HG03571 (cell line): ENCODE measurements at regions not wholly inside any gene's neighbourhood (a gene's known extent, or its start where the extent isn't known, plus 50 kb on each side); places are given as distances from the start of the nearest gene placed in this dataset.
"Not testable (repeated sequence)": the region's sequence is repeated elsewhere in the genome, so short reads cannot be mapped to it uniquely, and the experiment has no call there.

Experiments
- ATAC-seq: cut with Tn5 transposase; IDR thresholded peaks from one replicate; pipeline ENCODE4 v1.9.1; 2021; ENCODE audit not compliant: unreplicated experiment

DNA sequence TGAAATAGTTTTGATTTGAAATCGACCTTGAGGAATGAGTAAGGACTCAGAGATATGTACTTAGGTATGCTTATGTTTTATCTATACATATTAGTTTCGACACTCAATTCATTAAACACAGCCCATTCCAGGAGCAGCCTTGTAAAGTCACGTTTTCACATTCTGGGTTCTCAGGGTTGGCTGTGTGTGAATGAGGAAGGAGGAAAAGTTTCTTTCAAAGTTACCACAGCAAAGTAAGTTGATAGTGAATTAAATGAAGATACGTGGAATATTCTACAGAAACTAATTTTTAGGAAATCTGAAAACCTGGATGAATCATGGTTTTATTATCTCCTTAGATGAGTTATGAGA lies 133.5 kb downstream of the C3orf38 start:
- no peak for ATAC-seq

DNA sequence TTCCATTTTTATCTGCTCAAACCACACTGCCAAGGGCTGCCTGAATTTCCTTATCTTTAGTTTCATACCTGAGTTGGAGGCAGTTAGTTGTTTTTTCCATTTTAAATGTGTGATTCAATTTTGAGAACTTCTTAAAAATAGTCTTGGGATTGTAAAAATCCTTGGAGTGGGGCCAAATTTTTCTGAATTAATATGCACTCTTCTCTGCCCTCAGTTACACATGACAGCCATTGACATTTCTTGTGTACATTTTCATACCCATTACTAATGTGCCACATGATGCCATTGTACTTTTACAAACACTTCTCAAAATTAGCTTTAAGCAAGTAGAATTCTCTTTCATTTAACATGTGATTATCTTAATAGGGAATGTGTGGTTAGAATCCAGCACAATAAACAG lies 141.7 kb downstream of the C3orf38 start:
- ATAC-seq: no peak

DNA sequence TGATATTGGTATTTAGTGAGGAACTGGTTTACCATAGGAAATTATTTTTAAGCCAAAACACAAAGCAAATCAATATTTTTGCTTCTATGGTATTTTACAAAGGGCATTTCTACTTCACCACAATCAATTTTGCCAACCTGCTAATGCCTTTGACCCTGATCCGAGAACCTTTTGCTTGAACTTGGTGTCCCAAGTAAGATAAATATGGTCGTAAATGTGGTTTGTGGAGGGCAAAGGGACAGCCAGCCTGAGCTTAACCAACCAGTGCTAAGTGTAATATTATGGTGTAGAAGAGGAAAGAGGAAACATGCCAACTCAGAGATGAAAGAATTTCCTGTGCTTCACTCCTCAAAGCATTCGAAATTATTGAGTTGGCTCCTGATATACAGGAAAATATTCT lies 148.4 kb downstream of the C3orf38 start:
- no peak for ATAC-seq

DNA sequence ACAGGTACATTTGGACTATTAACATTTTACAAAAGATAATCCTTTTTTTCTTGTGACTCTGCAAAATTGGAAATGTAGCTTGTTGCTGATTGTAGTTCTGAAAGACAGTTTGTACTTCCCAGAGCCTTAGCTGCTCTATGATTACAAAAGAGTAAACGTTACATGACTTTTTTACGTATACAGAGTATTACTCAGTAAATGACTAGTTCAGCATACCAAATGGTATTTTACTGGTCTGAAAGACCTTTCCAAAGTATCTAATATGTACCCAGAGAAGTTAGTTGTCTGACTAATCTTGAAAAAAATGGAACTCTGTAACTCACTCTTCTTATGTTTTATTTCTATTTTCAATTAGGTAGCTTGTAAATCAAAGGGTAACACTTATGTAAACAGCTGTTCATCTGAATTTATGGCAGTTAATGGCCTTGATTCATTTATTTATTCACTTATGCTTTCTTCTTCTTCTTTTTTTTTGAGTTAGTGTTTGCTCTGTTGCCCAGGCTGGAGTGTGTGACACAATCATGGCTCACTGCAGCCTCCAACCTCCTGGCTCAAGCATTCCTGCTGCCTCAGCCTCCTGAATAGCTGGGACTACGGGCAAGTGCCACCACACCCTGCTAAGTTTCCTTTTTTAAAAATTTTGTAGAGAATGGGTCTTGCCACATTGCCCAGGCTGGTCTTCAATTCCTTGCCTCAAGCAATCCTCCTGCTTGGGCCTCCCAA lies 151.7 kb downstream of the C3orf38 start:
- ATAC-seq: no peak

DNA sequence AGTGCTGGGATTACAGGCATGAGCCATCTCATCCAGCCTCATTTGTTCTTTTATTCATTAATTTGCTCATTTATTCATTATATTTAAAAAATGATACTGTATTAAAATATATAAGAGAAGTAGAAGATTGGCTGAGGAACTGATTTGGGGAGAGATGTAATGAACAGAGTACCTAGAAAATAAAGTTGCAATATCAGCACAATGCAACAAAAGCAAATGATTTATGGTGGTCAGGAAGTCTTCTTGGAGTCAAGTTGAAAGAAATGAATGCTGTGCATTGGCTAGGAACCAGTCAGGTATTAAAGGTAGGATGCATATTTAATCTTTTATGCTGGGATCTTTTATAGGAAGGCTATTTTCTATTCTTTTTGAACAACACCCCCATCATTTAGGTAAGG lies 152.2 kb downstream of the C3orf38 start:
- no peak for ATAC-seq

DNA sequence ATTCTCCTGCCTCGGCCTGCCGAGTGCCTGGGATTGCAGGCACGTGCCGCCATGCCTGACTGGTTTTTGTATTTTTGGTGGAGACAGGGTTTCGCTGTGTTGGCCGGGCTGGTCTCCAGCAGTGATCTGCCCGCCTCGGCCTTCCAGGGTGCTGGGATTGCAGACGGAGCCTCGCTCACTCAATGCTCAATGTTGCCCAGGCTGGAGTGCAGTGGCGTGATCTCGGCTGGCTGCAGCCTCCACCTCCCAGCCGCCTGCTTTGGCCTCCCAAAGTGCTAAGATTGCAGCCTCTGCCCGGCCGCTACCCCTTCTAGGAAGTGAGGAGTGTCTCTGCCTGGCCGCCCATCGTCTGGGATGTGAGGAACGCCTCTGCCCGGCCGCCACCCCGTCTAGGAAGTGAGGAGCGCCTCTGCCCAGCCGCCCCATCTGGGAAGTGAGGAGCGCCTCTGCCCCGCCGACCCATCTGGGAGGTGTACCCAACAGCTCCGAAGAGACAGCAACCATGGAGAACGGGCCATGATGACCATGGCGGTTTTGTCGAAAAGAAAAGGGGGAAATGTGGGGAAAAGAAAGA lies 153.7 kb downstream of the C3orf38 start:
- ATAC-seq: not testable (repeated sequence)

DNA sequence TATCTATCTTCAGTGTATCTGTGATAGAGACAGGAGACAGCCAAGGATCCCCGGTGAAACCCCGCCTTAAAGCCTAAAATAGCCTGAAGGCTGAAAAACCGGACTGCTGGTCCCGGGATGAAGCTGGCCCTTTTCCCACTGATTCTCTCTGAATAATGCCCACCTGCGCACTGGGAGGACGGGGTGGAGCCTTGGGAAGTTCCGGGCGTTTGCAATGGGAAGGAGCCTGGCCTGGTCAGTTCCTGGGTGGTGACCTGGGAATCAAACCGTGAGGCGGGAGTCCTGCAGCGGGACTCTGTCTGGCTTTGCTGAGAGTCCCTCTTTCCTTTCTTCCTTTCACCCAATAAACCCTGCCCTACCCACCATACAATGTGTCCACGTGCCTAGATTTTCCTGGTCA lies 157.9 kb downstream of the C3orf38 start:
- no peak for ATAC-seq

DNA sequence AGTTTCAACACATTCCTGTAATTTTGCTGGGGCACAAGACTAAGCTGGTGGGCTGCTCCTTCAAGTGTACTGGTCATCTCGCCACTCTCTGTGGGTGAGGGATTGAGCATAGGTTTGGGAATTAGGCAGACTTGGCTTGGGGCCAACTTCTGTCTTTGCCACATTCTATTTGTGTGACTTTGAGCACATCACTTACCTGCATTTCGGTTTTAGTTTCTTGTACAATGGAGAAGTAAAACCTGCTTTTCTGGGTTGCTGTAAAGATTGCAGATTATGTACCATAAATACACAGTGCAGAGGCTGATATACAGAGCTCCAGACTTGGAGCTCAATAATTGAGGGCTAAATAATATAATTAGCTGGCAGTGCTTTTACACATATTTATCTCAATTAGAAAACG lies 162.1 kb downstream of the C3orf38 start:
- ATAC-seq: no peak

DNA sequence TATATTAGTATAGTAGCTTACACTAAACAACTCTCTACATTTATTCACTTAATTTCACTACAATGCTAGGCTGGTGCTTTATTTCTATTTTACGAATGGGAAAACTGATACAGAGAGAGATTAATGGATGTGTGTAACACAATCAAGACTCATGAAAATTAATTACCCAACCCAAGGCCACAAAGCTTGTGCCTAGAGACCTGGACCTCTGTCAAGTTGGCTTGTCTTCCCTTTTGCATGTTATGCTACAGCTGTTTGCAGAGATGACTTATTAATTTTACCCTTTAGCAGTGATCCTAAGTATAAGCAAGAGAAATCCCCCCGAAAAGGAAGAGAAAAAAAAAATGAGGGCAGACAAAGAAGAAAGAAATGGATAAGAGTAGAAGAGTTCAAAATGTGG lies 162.5 kb downstream of the C3orf38 start:
- no peak for ATAC-seq

DNA sequence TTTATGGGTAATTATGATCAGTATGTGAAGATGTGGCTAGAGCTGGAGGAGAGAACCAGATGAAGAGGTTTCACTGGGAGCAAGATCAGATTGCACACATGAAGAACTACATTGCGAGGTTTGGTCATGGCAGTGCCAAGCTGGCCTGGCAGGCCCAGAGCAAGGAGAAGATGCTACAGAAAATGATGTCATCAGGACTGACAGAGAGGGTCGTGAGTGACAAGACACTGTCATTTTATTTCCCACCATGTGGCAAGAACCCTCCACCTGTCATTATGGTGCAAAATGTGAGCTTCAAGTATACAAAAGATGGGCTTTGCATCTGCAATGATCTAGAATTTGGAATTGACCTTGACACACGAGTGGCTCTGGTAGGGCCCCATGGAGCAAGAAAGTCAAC lies 168.3 kb downstream of the C3orf38 start:
- ATAC-seq: no peak

DNA sequence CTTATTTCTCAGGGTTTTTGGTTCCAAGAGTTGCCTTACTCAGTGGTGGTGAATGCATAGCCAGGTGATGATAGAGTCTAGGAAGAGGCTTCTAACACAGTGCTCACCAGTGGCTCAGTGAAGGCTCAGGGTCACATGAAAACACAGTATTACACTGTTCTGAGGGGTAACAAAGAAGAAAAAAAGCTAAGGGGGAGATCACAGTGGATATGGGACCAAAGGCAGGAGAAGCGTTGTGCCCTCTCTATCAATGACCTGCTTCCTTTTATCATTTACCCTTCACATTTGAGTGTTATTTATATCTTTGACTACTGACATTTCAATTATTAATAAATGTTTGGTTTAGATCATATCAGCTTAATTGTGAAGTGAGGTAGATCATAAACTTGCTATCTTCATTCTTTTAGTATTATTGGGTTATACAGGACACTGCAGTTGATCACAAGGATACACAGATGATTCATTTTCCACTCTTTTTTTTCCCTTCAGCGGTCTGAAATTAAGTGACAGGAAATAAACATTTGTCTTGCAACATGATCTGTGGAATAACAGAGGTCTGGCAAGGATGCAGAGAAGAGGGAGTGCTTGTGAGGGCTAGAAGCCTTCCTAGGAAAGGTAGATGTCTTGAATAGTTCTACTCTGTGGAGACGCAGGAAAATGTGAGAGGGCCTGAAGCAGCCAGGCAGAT lies 171.7 kb downstream of the C3orf38 start:
- no peak for ATAC-seq

DNA sequence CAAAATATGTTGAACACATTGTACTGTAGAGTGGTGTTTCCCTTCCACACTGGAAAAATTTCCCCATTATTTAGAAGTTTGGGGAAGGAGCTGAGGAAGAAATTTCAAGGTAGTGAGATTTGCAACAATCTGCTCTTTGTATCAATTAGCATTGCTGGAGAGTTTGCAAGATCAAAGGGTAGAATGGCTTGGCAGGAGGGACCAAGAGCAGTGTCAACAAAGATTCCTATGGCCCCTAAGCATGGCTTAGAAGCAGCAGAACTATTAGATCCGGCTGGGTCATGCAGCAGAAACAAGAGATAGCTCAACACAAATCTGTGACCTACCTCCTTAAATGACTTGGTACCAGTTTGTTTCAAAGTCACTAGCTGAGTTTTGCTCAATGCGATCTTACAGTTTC lies 175.0 kb downstream of the C3orf38 start:
- no peak for ATAC-seq

DNA sequence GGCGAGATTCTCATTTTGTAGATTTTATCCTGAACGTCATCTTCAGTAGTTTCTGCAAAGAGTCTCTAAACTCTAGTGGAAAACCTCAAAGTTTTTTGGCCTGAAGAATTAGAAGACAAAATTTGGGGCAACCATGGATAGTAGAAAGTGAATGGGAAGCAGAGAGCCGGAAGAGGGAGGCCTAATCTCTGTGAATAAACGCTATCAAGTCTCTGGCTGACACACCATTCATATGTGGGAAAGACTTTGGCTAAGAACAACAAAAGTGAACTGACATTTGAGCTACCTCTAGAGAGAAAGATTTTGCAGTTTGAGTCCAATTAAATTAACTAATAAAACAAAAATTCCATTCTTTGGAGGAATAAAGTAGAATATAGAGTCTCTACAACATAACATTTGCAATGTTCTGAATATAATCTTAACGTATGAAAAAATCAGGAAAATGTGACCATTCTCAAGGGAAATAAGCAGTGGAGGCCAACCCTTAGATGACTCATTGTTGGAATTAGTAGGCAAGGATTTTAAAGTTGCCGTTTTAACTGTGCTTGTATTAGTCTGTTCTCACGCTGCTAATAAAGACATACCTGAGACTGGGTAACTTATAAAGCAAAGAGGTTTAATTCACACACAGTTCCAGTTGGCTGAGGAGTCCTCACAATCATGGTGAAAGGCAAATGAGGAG lies 184.6 kb downstream of the C3orf38 start:
- no peak for ATAC-seq

DNA sequence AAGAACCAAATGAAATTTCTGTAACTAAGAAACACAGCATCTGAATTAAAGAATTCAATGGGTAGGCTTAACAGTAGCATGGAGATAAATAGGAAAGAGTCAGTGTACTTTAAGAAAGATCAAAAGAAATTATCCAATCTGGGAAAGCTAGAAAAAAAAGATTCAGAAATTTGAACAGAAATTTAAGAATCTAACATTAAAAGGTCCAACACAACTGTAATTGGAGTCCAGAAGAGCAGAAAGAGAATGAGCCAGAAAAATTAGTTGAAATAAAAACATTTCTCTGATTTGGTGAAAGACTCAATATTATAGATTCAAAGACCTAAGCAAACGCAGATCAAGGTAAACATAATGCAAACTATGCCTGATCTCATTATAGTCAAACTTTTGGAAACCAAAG lies 187.1 kb downstream of the C3orf38 start:
- no peak for ATAC-seq

DNA sequence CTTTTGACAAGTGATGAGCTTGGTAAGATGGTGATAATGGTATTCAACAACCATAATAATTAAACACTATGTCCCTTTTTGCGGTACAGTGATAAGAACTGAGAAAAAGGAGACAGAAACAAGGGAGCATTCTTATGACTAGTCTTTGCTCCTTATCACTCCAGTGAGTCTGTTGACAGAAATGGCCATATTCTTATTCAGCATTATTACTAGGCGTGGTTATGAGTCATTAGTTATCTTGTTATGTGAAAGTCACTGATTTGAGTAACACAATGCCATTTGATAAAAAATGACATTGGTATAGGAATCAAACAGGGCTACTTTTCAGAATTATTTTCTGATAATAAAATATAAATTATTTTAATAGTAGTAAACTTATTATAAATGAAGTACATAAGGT lies 193.5 kb downstream of the C3orf38 start:
- no peak for ATAC-seq

DNA sequence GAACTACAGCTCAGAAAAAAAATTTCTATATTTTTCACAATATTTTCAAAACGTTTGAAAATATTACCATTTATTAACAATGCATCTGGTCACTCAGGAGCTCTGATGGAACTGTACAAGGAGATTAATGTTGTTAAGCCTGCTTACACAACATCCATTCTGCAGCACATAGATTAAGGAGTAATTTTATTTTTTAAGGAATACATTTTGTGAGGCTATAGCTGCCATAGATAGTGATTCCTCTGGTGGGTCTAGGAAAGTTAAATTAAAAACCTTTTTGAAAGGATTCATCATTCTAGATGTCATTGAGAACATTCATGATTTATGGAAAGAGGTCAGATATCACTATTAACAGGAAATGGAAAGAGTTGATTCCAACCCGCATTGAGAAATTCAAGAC lies 196.9 kb downstream of the C3orf38 start:
- ATAC-seq: no peak

DNA sequence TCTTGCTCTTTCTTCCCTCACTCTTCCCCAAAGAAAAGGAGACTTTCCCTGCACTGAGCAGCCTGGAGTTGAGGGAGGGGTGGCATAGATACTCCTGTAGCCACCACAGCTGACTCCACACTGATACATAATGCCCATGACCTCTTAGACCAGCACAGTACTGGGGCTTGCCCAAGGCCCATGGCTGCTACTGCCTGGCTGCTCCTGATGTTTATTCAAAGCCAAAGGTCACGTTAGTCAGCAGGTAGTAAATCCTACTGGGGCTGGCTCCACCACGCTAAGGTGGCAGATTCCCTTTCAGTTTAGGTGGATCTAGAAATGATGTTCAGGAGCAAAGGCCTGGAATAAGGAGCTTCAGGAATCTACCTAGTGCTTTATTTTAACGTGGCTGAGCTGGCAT lies 212.7 kb downstream of the C3orf38 start:
- ATAC-seq: no peak

DNA sequence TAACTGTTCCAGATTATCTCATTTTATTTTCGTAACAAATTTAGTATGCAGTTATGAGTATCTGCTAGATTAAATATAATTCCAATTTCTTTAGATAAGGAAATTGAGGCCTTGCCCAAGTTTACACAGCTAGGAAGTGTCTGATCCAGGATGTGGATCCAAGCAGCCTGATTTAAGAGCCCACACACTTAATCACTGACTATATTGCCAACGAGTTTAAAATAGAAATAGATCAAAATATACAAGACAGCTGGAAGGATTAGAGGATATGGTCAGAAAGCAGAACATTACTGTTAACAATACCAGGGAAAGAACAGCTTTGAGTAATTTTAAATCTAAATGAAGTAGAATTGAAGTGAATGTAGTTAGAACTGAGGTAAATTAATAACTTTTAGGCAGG lies 215.2 kb downstream of the C3orf38 start:
- ATAC-seq: no peak

DNA sequence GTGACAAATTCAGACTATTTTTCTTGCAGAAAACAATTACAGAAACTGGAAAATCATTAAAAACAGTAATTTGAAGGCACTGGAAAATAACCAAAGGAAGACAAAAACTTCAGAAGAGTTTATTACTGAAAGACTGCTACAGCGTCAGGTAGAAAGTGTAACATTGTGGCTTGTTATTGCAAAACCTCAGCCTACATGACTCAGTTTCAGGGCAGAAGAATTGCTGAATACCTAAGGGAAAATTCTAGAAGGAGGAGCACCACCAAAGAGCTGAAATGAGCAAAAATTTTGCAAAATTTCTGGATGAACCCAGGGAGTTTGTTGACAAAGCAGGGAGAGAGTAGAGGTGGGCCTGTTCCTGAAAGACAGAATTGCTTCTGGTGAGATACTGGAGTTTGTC lies 219.6 kb downstream of the C3orf38 start:
- ATAC-seq: no peak

DNA sequence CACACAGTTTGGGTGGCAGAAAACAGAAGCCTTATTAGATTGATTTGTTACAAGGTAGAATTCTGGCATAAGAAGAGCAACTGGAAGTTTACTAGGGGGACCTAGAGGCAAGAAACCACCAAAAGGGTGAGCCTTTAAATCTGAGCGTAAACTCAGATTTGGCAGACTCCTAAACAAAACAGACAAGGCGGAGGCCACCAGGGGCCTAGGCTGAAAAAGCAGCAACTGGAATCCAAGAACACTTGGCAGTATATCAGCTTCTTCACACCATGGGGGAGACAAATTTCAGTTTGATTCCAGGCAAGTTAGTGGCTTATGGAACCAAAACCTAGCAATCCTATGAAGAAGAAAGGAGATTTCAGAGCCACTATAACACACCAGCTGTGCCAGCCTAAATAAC lies 220.0 kb downstream of the C3orf38 start:
- ATAC-seq: no peak

DNA sequence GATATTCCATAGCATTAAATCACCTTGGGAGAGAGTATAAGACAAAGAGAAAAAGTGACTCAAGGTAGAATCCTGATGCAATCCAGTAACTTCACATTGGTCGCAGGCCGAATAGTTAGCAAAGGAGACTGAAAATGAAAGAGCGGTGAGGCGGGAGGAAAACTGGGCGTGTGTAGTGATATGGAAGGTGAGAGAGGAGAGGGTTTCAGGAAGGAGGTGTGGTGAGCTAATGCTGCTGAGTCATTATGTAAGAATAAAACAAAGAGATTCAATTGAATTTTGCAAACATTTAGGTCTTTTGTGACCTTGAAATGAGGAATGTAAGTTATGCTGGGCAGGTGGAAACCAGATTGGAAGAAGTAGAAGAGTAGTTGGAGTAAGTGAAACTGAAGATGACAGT lies 235.3 kb downstream of the C3orf38 start:
- ATAC-seq: peak; percentile 65

DNA sequence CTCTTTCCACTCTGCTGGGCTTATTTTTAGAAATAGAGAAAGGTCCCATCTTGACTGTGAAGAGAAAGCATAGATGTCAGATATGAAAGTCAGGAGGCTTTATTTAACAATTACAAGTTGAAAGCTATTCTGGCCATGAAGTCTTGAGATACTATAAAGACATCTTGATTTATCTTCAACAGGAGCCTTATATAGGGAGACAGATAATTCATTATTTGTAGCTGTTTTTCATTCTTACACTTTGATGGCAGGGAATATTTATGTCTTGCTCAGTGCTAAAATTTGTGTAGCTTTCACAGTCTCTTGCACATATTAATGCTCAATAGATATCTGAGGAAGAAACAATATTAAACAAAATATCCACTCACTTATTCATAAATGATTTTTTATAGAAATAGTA lies 248.8 kb downstream of the C3orf38 start:
- no peak for ATAC-seq
